Activated naive CD4-positive, alpha-beta T cell treated with anti-CD3 and anti-CD28 coated beads for 36 hours (primary cell): ENCODE measurements at regions not wholly inside any gene's neighbourhood (a gene's known extent, or its start where the extent isn't known, plus 50 kb on each side); places are given as distances from the start of the nearest gene placed in this dataset.
"Not testable (repeated sequence)": the region's sequence is repeated elsewhere in the genome, so short reads cannot be mapped to it uniquely, and the experiment has no call there.

Source experiments
- CTCF ChIA-PET: fragments of 350-600 bp; sonication (Branson Sonifier 250); formaldehyde crosslinking; loops from one replicate; lab custom pipeline; 2021; ENCODE audit warnings: antibody characterized with exemption; lab: Charles Lee
- DNase-seq: peaks from one replicate; pipeline ENCODE4 v3.0.0-alpha.2; 2020
- H3K27ac Mint-ChIP-seq: one replicate; pipeline ENCODE4 v1.8.0; 2021; ENCODE audit warnings: mild to moderate bottlenecking, mixed read lengths
- H3K27me3 Mint-ChIP-seq: one replicate; pipeline ENCODE4 v1.8.0; 2021; ENCODE audit warnings: low read depth, mixed read lengths
- H3K36me3 Mint-ChIP-seq: one replicate; pipeline ENCODE4 v1.8.0; 2021; ENCODE audit warnings: low read depth, mixed read lengths
- H3K4me1 Mint-ChIP-seq: one replicate; pipeline ENCODE4 v1.8.0; 2021; ENCODE audit warnings: low read depth, mixed read lengths
- H3K4me3 Mint-ChIP-seq: one replicate; pipeline ENCODE4 v1.8.0; 2021; ENCODE audit warnings: mild to moderate bottlenecking, moderate library complexity, mixed read lengths
- H3K9me3 Mint-ChIP-seq: one replicate; pipeline ENCODE4 v1.8.0; 2021; ENCODE audit warnings: mixed read lengths
- intact Hi-C: fragments of 100-400 bp; cut with micrococcal nuclease; formaldehyde crosslinking; loops from one replicate; pipeline ENCODE4 v1.15.1; 2023

DNA sequence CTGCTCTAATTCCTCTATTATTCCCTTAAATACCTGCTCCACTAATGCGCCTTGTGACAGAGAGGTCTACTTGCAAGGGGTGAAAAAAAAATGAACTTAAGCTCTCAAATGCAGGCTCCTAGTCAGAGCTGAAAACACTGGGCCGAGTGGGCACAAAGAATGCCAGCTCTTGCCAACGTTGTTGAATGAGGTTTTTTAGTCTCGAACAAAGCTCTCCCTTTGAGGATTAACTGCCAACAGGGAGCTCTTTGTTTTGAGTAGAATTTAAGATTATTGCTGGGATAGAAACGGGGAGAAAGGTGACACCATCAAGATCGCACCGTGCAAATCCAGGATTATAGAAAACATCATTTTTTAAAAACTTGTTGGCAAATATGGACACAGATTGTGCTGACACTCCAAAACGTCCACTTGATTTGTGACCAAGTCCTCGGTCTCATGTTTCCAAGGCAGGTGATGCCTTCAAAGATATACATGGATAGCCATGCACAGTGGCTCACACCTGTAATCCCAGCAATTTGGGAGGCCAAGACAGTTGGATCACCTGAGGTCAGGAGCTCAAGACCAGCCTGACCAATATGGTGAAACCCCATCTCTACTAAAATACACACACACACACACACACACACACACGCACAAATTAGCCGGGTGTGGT lies 163.2 kb downstream of the BMP7 start:
- intact Hi-C loops, result no loop called here
- H3K4me1 Mint-ChIP-seq, result no peaks in the 10 kb centered on the region

DNA sequence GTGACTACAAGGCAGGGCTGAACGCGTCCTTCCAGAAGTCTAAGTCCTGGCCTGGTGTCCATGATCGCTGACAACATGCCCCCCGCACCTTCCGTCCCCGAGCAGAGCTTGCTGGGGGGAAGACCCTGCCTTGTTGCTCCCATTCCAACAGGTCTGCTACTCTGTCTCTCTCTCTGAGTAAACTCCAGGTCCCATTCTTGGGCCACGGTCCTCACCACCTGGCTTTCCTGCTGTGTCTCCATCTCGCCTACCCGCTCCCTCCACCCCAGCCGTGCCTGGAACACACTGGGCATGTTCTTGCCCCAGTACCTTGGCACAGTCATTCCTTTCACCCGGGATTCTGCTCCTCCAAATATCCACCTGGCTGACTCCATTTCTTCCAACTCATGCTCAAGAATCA lies 162.3 kb downstream of the BMP7 start:
- H3K36me3 Mint-ChIP-seq, result no peaks in the 10 kb centered on the region
- H3K9me3 Mint-ChIP-seq, result no peaks in the 10 kb centered on the region
- H3K4me1 Mint-ChIP-seq, result no peaks in the 10 kb centered on the region
- DNase-seq, result no peak
- H3K27me3 Mint-ChIP-seq, result peaks cover 12% of the 10 kb centered on the region
- intact Hi-C loops, result no loop called here
- CTCF ChIA-PET, result interaction anchor here (4.1 kb wide), 1 partner anchor 13 kb away, joined by 16 read pairs; no protein-coding TSS in a partner anchor
- no peak overlapping the region for H3K27ac Mint-ChIP-seq
- H3K4me3 Mint-ChIP-seq, result no peak overlapping the region

More for the DNA sequence above, 163.2 kb downstream of the BMP7 start:
- no peaks in the 10 kb centered on the region for H3K36me3 Mint-ChIP-seq
- no peaks in the 10 kb centered on the region for H3K9me3 Mint-ChIP-seq
- no peak overlapping the region for H3K27ac Mint-ChIP-seq
- peaks cover 12% of the 10 kb centered on the region for H3K27me3 Mint-ChIP-seq
- CTCF ChIA-PET, result interaction anchor here (4.1 kb wide), 1 partner anchor 12 kb away, joined by 16 read pairs; no protein-coding TSS in a partner anchor
- no peak for DNase-seq
- no peak overlapping the region for H3K4me3 Mint-ChIP-seq

DNA sequence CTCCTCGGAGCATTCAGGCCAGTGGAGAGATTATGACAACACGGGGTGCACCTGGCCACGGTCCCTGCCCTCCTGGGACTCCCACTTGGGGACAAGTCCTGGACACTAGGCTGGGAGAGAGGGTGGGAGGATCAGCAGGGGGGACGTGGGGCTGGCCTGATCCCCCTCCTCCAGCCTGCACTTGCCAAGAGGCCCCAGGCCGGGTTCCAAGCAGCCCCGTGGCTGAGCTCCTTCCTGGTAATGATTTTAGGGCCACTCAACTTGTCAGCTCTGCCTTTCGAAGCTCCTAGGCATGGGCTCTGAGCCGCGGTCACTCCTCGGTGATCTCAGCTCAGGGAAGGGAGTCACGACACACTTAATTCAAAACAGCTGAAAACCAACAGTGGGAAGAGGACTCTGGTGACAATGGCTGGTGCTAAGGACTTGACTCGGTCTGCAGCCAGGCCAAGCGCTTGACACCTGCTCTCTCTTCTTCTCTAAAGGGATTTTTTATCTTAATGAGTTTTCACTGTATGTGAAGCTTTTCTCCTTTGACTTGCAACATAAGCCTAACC lies 161.7 kb downstream of the BMP7 start:
- Mint-ChIP-seq H3K9me3 (no peaks in the 10 kb centered on the region), H3K36me3 (no peaks in the 10 kb centered on the region), H3K4me1 (no peaks in the 10 kb centered on the region), H3K27me3 (peaks cover 12% of the 10 kb centered on the region), H3K27ac (no peak overlapping the region), H3K4me3 (no peak overlapping the region)
- no peak for DNase-seq
- CTCF ChIA-PET, result interaction anchor here (4.1 kb wide), 1 partner anchor 14 kb away, joined by 16 read pairs; no protein-coding TSS in a partner anchor
- intact Hi-C loops, result no loop called here

DNA sequence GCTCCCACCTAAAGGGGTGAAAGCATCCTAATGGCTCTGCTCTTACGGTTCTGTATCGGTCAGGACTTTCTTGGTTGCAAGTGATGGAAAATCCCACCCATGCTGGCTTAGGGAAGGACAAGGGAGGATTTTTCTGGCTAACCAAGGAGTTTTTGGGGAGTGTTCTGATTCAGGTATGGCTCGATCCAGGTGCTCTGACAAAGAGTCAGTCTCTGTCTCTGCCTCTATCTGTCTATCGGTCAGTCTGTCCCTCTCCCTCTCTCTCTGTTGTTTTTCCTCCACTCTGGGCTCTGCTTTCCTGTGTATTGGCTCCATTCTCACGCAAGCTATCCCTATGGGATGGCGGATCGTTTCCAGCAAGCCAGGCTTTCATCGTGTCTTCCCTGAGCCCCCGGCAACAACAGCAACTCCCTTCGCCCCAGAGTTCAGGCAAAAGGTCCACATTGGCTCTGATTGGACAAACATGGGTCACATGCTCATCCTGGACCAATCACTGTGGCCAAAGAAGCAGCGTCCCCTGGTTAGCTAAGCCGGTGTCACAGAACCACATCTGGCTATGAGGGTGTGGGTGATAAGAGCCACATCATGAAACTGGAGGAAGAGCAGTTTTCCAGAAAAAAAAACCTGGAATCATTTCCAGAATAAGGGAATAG lies 160.3 kb downstream of the BMP7 start:
- H3K27me3 Mint-ChIP-seq, result peaks cover 12% of the 10 kb centered on the region
- DNase-seq, result no peak
- intact Hi-C loops, result no loop called here

DNA sequence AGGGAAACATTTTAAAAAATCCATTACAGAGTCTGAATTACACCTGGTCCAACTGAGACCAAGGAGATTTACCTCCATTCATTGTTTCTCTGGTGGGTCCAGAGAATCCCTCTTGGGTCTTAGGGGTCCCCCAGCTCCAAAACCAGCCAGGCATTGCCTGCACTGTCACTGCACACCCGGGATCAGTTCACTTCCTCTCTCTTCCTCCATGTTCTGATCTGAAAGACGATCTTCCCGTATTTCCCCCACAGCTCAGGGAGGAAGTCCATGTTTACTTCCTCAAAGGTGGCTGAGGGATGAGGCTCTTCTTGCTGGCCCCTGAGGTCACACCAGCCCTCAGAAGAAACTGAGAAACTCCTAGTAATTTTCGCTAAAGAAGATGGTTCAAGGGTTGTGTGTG lies 159.7 kb downstream of the BMP7 start:
- Mint-ChIP-seq H3K27ac (no peak overlapping the region), H3K4me3 (no peak overlapping the region), H3K27me3 (peaks cover 12% of the 10 kb centered on the region), H3K4me1 (no peaks in the 10 kb centered on the region), H3K9me3 (no peaks in the 10 kb centered on the region), H3K36me3 (no peaks in the 10 kb centered on the region)
- intact Hi-C loops, result no loop called here
- CTCF ChIA-PET, result no interaction called here
- no peak for DNase-seq

More for the DNA sequence above, 160.3 kb downstream of the BMP7 start:
- CTCF ChIA-PET, result no interaction called here
- Mint-ChIP-seq H3K4me3 (no peak overlapping the region), H3K9me3 (no peaks in the 10 kb centered on the region), H3K27ac (no peak overlapping the region), H3K36me3 (no peaks in the 10 kb centered on the region), H3K4me1 (no peaks in the 10 kb centered on the region)

DNA sequence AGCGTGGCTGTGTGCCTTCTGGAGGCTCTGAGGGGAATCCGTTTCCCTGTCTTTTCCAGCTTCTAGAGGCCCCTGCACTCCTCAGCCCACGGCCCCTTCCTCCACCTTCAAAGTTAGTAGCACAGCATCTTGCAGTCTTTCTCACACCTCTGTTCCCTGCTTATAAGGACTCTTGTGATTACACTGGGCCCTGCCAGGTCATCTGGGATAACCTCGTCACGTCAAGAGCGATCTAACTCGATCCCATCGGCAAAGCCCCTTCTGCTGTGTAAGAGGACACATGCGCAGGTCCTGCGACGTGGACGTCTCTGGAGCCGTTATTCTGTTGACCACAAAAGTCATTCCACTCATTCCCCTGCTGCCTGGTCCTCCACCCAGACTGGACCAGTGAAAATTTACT lies 159.2 kb downstream of the BMP7 start:
- H3K27ac Mint-ChIP-seq, result no peak overlapping the region
- H3K36me3 Mint-ChIP-seq, result no peaks in the 10 kb centered on the region
- H3K27me3 Mint-ChIP-seq, result peaks cover 12% of the 10 kb centered on the region
- no peak for DNase-seq
- intact Hi-C loops, result no loop called here
- H3K4me3 Mint-ChIP-seq, result no peak overlapping the region
- CTCF ChIA-PET, result no interaction called here
- no peaks in the 10 kb centered on the region for H3K9me3 Mint-ChIP-seq
- no peaks in the 10 kb centered on the region for H3K4me1 Mint-ChIP-seq

DNA sequence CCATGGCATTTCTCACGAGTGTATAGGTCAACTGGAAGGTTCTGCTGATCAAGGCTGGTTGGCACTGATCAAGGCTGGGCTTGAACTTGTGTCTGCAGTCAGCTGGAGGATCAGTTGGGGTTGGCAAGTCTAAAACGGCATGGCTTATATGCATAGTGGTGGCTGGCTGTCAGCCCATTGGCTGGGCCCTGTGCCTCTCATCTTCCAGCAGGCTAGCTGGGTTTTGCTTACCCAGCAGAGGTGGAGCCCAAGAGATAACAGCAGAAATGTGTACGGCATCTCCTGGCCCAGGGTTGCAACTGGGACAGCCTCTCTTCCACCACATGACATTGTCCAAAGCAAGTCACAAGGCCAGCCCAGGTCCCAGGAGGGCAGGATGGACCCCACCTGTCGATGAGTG lies 158.2 kb downstream of the BMP7 start:
- H3K9me3 Mint-ChIP-seq, result no peaks in the 10 kb centered on the region
- CTCF ChIA-PET, result interaction anchor here (0.9 kb wide), 1 partner anchor 18 kb away, joined by 3 read pairs; no protein-coding TSS in a partner anchor
- no peak overlapping the region for H3K27ac Mint-ChIP-seq
- intact Hi-C loops, result no loop called here
- H3K4me1 Mint-ChIP-seq, result no peaks in the 10 kb centered on the region
- no peak for DNase-seq
- no peak overlapping the region for H3K4me3 Mint-ChIP-seq
- no peaks in the 10 kb centered on the region for H3K36me3 Mint-ChIP-seq
- H3K27me3 Mint-ChIP-seq, result peaks cover 12% of the 10 kb centered on the region

DNA sequence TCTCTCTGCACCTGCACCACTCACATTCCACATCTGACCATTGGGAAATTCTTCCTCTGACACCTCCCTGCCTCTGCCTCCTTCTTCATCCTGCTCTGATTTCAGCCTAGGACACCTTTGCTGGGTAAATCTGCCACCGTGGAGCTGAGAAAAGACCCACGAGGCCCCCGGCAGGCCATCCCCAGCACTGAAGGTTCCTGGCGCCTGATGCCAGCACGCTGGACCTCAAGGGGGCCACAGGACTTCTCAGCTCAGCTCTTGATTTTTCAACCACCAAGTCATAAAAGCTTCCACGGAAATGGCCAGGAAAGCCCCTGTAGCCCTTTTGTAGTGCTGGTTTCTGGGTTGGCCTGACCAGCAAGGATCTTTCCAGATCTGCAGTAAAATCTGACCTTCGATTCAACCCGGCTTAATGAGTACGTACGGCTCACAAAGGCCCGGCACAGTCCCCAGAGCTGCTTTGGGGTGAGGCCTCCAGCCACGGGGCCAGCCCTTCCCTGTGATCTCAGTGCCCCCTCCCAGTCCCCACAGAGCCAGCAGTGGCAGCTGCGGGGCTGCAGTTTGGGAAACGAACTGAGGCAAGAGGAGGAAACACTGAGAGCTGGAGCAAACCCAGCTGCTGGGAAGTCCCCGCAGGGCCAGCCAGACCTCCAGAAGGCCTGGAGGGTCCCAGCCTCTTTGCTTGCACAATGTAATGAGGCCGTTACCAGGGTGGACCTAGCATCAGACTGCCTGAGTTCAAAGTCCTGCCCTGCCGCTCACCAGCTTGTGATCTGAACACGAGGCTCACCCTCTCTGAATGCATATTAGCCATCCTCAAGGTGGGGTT lies 157.5 kb downstream of the BMP7 start:
- Mint-ChIP-seq H3K9me3 (no peaks in the 10 kb centered on the region), H3K36me3 (no peaks in the 10 kb centered on the region), H3K4me1 (no peaks in the 10 kb centered on the region), H3K27ac (no peak overlapping the region), H3K4me3 (no peak overlapping the region), H3K27me3 (peaks cover 12% of the 10 kb centered on the region)
- intact Hi-C loops, result no loop called here
- CTCF ChIA-PET, result interaction anchor here (0.9 kb wide), 1 partner anchor 19 kb away, joined by 3 read pairs; no protein-coding TSS in a partner anchor
- no peak for DNase-seq

DNA sequence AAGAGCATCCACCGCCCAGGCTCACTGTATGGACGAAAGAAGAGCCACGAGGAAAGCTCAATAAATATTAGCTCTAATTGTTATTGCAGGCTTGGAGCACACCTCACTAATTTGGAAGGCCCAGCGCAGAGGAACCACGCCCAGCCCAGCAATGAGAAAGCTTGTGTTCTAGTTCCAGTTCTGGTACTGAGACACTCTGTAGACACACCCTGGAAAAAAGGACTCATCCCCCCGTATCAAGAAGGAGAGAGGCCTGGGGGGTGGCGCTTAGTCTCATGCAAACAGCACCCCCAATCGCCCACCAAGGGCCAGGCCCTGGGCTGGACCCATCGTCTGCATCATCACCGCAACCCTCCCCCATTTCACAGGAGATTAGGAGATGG lies 156.9 kb downstream of the BMP7 start:
- CTCF ChIA-PET, result no interaction called here
- Mint-ChIP-seq H3K4me1 (no peaks in the 10 kb centered on the region), H3K9me3 (no peaks in the 10 kb centered on the region), H3K4me3 (no peak overlapping the region), H3K36me3 (no peaks in the 10 kb centered on the region), H3K27ac (no peak overlapping the region), H3K27me3 (peaks cover 9% of the 10 kb centered on the region)
- DNase-seq, result no peak
- intact Hi-C loops, result no loop called here

DNA sequence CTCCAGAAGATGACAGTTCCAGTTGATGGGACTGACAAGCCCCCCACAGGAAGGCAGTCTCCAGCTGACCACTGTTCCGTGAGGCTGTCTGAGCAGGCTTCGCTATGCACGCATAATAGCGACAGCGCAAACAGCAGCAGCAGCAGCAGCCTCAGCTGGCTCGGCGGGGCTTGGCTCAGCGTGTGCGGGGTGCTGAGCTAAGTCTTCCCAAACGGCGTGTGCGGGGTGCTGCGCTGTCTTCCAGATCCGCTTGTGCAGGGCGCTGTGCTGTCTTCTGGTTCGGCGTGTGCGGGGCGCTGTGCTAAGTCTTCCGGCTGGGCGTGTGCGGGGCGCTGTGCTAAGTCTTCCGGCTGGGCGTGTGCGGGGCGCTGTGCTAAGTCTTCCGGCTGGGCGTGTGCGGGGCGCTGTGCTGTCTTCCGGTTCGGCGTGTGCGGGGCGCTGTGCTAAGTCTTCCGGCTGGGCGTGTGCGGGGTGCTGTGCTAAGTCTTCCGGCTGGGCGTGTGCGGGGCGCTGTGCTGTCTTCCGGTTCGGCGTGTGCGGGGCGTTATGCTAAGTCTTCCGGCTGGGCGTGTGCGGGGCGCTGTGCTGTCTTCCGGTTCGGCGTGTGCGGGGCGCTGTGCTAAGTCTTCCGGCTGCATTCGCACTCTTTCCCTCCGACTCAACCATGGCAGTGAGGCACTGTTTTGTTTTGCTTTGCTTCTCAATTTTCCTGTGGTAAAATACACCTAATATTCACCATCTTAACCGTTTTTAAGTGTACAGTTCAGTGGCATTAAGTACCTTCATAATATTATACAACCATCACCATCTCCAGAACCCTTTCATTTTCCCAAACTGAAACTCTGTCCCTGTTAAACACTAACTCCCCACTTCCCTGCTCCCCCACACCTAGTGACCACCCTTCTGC lies 156.1 kb downstream of the BMP7 start:
- H3K9me3 Mint-ChIP-seq, CTCF ChIA-PET, intact Hi-C loops, H3K36me3 Mint-ChIP-seq, H3K4me1 Mint-ChIP-seq, H3K4me3 Mint-ChIP-seq, H3K27me3 Mint-ChIP-seq, H3K27ac Mint-ChIP-seq, DNase-seq: not testable (repeated sequence)

DNA sequence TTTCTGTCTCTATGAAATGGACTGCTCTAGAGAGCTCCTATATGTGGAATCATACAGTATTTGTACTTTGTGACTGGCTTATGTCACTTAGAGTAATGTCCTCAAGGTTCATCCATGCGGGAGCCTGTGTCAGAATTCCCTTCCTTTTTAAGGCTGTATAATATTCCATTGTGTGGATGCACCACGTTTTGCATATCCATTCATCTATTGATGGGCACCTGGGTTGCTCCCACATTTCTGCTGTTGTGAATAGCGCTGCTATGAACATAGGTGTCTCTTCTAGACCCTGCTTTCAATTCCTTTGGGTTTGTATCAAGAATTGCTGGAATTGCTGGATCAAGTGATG lies 155.4 kb downstream of the BMP7 start:
- Mint-ChIP-seq H3K27me3 (peaks cover 5% of the 10 kb centered on the region), H3K27ac (no peak overlapping the region), H3K4me1 (no peaks in the 10 kb centered on the region), H3K9me3 (no peaks in the 10 kb centered on the region), H3K4me3 (no peak overlapping the region), H3K36me3 (no peaks in the 10 kb centered on the region)
- CTCF ChIA-PET, result no interaction called here
- no peak for DNase-seq
- intact Hi-C loops, result no loop called here
